PC-3 (cell line): ENCODE measurements at regions not wholly inside any gene's neighbourhood (a gene's known extent, or its start where the extent isn't known, plus 50 kb on each side); places are given as distances from the start of the nearest gene placed in this dataset.

Experiments
- EZH2 ChIP-seq: fragments of 300-600 bp; sonication (generic); IDR thresholded peaks from one replicate; pipeline ENCODE4 v1.6.1; 2017; ENCODE audit warnings: antibody characterized with exemption, mild to moderate bottlenecking, low read length; ENCODE audit not compliant: unreplicated experiment
- EZH2phosphoT487 ChIP-seq: fragments of 300-600 bp; sonication (generic); IDR thresholded peaks from 2 replicates; pipeline ENCODE4 v1.6.1; 2018; ENCODE audit warnings: mild to moderate bottlenecking, antibody characterized with exemption, low read length, borderline replicate concordance
- TF ChIP-seq, protein P1 (sequence below): fragments of 300-600 bp; sonication (generic); conservative IDR thresholded peaks from 2 replicates; pipeline ENCODE4 v1.5.1; 2017; ENCODE audit warnings: antibody characterized with exemption, low read depth, mild to moderate bottlenecking, low read length

GRCh38 chr2:18009891-18010290 lies 131.4 kb downstream of the KCNS3 start:
- TF ChIP-seq, protein P1, sequence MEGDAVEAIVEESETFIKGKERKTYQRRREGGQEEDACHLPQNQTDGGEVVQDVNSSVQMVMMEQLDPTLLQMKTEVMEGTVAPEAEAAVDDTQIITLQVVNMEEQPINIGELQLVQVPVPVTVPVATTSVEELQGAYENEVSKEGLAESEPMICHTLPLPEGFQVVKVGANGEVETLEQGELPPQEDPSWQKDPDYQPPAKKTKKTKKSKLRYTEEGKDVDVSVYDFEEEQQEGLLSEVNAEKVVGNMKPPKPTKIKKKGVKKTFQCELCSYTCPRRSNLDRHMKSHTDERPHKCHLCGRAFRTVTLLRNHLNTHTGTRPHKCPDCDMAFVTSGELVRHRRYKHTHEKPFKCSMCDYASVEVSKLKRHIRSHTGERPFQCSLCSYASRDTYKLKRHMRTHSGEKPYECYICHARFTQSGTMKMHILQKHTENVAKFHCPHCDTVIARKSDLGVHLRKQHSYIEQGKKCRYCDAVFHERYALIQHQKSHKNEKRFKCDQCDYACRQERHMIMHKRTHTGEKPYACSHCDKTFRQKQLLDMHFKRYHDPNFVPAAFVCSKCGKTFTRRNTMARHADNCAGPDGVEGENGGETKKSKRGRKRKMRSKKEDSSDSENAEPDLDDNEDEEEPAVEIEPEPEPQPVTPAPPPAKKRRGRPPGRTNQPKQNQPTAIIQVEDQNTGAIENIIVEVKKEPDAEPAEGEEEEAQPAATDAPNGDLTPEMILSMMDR, result no peak
- TF ChIP-seq EZH2 (no peak), EZH2phosphoT487 (no peak)
